GM12878 (cell line): ENCODE measurements at regions not wholly inside any gene's neighbourhood (a gene's known extent, or its start where the extent isn't known, plus 50 kb on each side); places are given as distances from the start of the nearest gene placed in this dataset.
"Not testable (repeated sequence)": the region's sequence is repeated elsewhere in the genome, so short reads cannot be mapped to it uniquely, and the experiment has no call there.

Experiments
- ATAC-seq: fragments of 200-7000 bp; cut with Tn5 transposase; 3 replicates; pipeline ENCODE4 v1.9.1; 2020; ENCODE audit warnings: mild to moderate bottlenecking, moderate library complexity
- BruUV-seq: library from RNA; stranded (reverse); fragments of 400-500 nt; replicated peaks from 2 replicates; lab custom pipeline; 2021; lab: Mats Ljungman, UMichigan
- CTCF ChIA-PET: fragments of 300-600 bp; sonication (Branson Sonifier 250); formaldehyde crosslinking; extraction: SDS; loops from one replicate; lab custom pipeline; 2021; ENCODE audit warnings: inconsistent platforms; lab: Yijun Ruan, JAX
- POLR2A ChIA-PET: fragments of 350-600 bp; formaldehyde crosslinking; extraction: SDS; loops from one replicate; lab custom pipeline; 2021; ENCODE audit warnings: inconsistent platforms; lab: Charles Lee
- RAD21 ChIA-PET: fragments of 300-600 bp; sonication (Branson Sonifier 250); formaldehyde crosslinking; loops from one replicate; lab custom pipeline; 2023; ENCODE audit warnings: antibody characterized with exemption; ENCODE audit not compliant: unreplicated experiment; lab: Charles Lee
- SMC1A ChIA-PET: fragments of 300-600 bp; sonication (Branson Sonifier 250); formaldehyde crosslinking; loops from one replicate; lab custom pipeline; 2023; ENCODE audit not compliant: unreplicated experiment, uncharacterized antibody; lab: Charles Lee
- DNase-seq: peaks from one replicate; pipeline ENCODE4 v3.0.0-alpha.2; 2011; ENCODE audit warnings: low read depth, low spot score
- FAIRE-seq: peaks from 3 replicates; lab custom pipeline; 2011; peaks lifted over from hg19 to GRCh38; lab: Jason Lieb, UNC
- H2AFZ ChIP-seq: 2 replicates; pipeline ENCODE4 v1.6.0; 2011; ENCODE audit warnings: low read depth, low read length, control low read depth; ENCODE audit not compliant: control insufficient read depth
- H3K27ac ChIP-seq: 2 replicates; pipeline ENCODE4 v1.5.1; 2011; ENCODE audit warnings: control low read depth; ENCODE audit not compliant: control insufficient read depth, insufficient read depth
- H3K27me3 ChIP-seq, 2 experiments: replicated peaks in 1 of 2; 2 replicates each; pipeline versions ENCODE4 v1.6.0 to v1.6.1; 2011; ENCODE audit warnings: low read length in 1 of 2; ENCODE audit not compliant: control insufficient read depth in 2 of 2, insufficient read depth in 2 of 2
- H3K36me3 ChIP-seq, 2 experiments: 2 replicates each; pipeline ENCODE4 v1.5.1; 2011; ENCODE audit warnings: low read length in 1 of 2; ENCODE audit not compliant: control insufficient read depth in 2 of 2, insufficient read depth in 2 of 2
- H3K4me1 ChIP-seq: 2 replicates; pipeline ENCODE4 v1.6.1; 2011; ENCODE audit warnings: mild to moderate bottlenecking, low read length, moderate library complexity, mixed read lengths; ENCODE audit not compliant: control insufficient read depth, insufficient read depth
- H3K4me2 ChIP-seq: 2 replicates; pipeline ENCODE4 v1.6.0; 2011; ENCODE audit warnings: control low read depth; ENCODE audit not compliant: control insufficient read depth, insufficient read depth
- H3K4me3 ChIP-seq: fragments of 200-600 bp; sonication (generic); 2 replicates; pipeline ENCODE4 v1.5.1; 2016
- H3K79me2 ChIP-seq: 2 replicates; pipeline ENCODE4 v1.6.0; 2011; ENCODE audit warnings: low read length; ENCODE audit not compliant: control insufficient read depth, insufficient read depth
- H3K9ac ChIP-seq: 2 replicates; pipeline ENCODE4 v1.8.0; 2011; ENCODE audit warnings: low read length, control low read depth, mixed read lengths; ENCODE audit not compliant: control insufficient read depth, insufficient read depth
- H3K9me3 ChIP-seq: replicated peaks from 3 replicates; pipeline ENCODE4 v1.5.1; 2011; ENCODE audit warnings: mild to moderate bottlenecking, low read length; ENCODE audit not compliant: control insufficient read depth, insufficient read depth
- H4K20me1 ChIP-seq: 2 replicates; pipeline ENCODE4 v1.6.0; 2011; ENCODE audit not compliant: control insufficient read depth, insufficient read depth
- WGBS: methylation state at CpG from one replicate; pipeline ENCODE4 v1.1.6; 2016; ENCODE audit warnings: low lambda C conversion rate; ENCODE audit not compliant: insufficient replicate concordance, insufficient coverage; ENCODE audit errors: missing lambda C conversion rate; 5-methylcytosine and 5-hydroxymethylcytosine counted together
- in situ Hi-C: fragments of 300-500 bp; cut with MboI; formaldehyde crosslinking; loops from 9 replicates; pipeline ENCODE4 v1.14.3; 2018; ENCODE audit warnings: mixed read lengths
- intact Hi-C: fragments of 100-400 bp; cut with micrococcal nuclease; formaldehyde crosslinking; loops from one replicate; pipeline ENCODE4 v1.14.2; 2022; ENCODE audit not compliant: unreplicated experiment

DNA sequence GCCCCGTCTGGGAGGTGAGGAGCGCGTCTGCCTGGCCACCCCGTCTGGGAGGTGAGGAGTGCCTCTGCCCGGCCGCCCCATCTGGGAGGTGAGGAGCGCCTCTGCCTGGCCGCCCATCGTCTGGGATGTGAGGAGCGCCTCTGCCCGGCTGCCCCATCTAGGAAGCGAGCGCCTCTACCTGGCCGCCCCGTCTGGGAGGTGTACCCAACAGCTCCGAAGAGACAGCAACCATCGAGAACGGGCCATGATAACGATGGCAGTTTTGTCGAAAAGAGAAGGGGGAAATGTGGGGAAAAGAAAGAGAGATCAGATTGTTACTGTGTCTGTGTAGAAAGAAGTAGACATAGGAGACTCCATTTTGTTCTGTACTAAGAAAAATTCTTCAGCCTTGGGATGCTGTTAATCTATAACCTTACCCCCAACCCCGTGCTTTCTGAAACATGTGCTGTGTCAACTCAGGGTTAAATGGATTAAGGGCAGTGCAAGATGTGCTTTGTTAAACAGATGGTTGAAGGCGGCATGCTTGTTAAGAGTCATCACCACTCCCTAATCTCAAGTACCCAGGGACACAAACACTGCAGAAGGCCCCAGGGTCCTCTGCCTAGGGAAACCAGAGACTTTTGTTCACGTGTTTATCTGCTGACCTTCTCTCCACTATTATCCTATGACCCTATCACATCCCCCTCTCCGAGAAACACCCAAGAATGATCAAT is 137.0 kb upstream of the PALMD start:
- BruUV-seq, SMC1A ChIA-PET, POLR2A ChIA-PET, H3K4me2 ChIP-seq, H4K20me1 ChIP-seq, DNase-seq, H3K27me3 ChIP-seq, H2AFZ ChIP-seq, H3K9me3 ChIP-seq, FAIRE-seq, H3K4me3 ChIP-seq, H3K36me3 ChIP-seq, H3K27ac ChIP-seq, H3K4me1 ChIP-seq, RAD21 ChIA-PET, intact Hi-C loops, ATAC-seq, H3K79me2 ChIP-seq, H3K9ac ChIP-seq, in situ Hi-C loops, CTCF ChIA-PET: not testable (repeated sequence)
- 65% methylated on average over 19 of the region's 24 CpGs for WGBS

DNA sequence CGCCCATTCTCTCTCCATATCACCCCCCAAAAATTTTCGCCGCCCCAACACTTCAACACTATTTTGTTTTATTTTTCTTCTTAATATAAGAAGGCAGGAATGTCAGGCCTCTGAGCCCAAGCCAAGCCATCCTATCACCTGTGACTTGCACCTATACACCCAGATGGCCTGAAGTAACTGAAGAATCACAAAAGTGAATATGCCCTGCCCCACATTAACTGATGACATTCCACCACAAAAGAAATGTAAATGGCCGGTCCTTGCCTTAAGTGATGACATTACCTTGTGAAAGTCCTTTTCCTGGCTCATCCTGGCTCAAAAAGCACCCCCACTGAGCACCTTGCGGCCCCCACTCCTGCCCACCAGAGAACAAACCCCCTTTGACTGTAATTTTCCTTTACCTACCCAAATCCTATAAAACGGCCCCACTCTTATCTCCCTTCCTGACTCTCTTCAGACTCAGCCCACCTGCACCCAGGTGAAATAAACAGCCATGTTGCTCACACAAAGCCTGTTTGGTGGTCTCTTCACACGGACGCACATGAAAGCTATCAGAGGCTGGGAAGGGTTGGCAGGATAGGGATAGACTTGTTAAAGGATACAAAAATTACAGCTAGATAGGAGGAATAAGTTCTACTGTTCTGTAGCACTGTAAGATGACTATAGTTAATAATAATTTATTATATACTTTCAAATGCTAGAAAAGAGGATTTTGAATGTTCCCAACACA is 130.9 kb upstream of the PALMD start:
- 38% methylated on average over 7 of the region's 8 CpGs for WGBS
- BruUV-seq, H2AFZ ChIP-seq, H3K27me3 ChIP-seq, H3K9me3 ChIP-seq, FAIRE-seq, in situ Hi-C loops, ATAC-seq, H3K79me2 ChIP-seq, H3K27ac ChIP-seq, H3K4me2 ChIP-seq, H3K4me3 ChIP-seq, H3K36me3 ChIP-seq, H3K4me1 ChIP-seq, H4K20me1 ChIP-seq, RAD21 ChIA-PET, CTCF ChIA-PET, H3K9ac ChIP-seq, SMC1A ChIA-PET, DNase-seq, intact Hi-C loops, POLR2A ChIA-PET: not testable (repeated sequence)
